ENCODE measurements at regions not wholly inside any gene's neighbourhood (a gene's known extent, or its start where the extent isn't known, plus 50 kb on each side); places are given as distances from the start of the nearest gene placed in this dataset.
"Not testable (repeated sequence)": the region's sequence is repeated elsewhere in the genome, so short reads cannot be mapped to it uniquely, and the experiment has no call there.

DNA sequence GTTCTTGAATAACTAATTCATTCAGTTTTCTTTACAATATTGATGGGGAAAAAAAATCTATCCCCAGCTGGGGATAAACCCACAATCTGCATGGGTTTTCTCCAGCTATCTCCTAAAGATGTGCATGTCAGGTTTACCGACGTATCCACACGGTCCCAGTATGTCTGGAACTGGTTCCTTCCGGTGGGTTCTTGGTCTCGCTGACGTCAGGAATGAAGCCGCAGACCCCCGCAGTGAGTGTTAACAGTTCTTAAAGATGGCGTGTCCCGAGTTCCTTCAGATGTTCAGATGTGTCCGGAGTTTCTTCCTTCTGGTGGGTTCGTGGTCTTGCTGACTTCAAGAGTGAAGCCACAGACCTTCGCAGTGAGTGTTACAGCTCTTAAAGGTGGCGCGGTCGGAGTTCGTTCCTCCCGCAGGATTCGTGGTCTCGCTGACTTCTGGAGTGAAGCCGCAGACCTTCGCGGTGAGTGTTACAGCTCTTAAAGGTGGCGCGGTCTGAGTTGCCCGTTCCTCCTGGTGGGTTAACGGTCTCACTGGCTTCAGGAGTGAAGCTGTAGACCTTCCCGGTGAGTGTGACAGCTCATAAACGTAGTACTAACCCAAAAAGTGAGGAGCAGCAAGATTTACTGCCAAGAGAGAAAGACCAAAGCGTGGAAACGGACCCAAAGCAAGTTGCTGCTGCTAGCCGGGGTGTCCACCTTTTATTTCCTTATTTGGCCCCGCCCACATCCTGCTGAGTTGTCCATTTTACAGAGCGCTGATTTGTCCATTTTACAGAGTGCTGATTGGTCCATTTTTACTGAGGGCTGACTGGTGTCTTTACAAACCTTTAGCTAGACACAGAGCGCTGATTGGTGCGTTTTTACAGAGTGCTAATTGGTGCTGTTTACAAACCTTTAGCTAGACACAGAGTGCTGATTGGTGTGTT is 195.1 kb upstream of the NR2F2 start:
- no peak for DNase-seq

DNA sequence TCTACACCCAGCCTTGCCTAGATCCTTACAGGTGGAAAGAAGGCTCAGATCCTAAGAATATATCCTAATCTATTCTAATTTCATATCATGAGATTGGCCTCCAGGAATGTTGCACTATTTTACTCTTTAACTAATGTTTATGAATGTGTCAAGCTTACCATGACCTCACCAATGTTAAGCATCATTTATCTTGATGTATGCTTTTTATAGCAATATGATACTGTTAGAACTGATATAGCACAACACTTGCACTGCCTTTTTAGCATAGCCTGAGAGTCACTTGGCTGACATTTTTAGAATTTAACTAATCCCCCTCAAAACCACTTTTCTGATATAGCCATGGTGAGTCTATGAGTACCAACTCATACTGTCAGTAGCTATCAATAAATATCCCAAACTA is 191.5 kb upstream of the NR2F2 start:
- no peak for DNase-seq

DNA sequence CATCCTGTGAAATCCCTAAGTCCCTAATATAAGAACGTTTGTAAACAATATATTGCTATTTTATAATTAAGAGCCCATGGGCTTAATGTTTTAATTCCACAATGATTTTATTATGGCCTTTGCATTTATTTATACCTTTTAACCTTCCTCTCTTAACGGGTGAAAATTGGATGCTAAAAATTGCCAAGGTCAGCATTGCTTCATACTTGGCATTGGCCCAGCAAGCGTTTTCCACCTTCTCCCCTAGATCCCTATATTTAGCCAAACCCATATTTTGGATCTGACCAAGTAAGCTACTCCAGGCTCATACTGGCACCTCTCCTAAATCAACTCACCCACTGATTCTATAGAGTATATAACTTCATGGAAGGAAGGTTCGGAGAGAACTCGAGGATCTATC is 188.0 kb upstream of the NR2F2 start:
- DNase-seq: no peak

DNA sequence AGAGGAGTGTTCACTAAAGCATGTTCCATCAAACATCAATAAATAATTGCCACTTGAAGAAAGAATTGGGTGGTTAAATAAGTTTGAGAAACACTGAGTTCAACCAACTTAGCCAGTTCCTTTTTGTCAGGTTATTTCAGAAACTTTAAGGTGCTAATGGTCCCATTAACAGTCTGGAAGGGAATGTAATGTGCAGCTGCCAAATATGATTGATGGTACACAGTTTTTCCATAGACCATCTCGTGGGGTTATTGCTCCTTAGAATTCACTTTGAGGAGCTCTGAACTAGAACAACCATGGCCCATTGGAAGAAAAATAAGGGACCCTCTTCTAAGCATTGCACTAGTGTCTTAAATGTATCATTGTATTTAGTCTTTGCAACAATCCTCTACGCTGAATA is 185.8 kb upstream of the NR2F2 start:
- no peak for DNase-seq

DNA sequence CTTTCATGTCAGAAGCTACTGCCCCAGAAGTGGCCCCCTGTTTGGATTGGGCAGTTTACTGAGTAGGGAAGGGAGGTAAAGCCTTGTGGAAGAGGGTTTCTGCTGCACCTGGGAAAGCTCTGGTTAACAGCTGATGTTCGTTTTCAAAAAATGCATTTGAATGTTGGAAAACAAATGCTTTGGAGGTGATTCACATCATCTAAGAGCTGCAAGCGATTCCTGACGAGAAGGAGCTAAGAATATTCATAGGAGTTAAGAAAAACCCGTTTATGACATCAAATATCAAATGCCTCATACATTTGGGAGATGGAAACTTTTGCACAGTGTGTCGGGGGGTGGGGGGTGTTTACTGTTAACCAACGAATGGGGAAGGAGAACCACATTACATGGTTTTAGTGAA is 183.8 kb upstream of the NR2F2 start:
- DNase-seq: no peak

DNA sequence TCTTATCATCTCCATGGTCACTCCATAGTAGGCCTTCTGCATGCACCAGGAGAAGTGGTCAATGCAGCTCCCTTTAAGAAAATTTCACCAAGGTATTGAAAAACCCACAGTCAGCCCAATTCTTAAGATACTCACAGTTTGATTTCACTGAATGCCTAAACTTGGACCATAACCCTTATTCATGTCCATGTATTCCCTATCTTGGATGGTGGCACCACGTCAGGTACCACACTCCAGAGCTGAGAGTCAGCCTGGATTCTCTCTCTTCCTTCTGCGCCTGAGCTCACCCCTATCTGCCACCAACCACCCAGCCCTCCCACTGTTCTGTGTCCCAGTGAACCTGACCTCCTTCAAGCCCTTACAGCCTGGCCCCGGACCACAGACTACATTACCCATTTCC is 183.2 kb upstream of the NR2F2 start:
- DNase-seq: no peak

DNA sequence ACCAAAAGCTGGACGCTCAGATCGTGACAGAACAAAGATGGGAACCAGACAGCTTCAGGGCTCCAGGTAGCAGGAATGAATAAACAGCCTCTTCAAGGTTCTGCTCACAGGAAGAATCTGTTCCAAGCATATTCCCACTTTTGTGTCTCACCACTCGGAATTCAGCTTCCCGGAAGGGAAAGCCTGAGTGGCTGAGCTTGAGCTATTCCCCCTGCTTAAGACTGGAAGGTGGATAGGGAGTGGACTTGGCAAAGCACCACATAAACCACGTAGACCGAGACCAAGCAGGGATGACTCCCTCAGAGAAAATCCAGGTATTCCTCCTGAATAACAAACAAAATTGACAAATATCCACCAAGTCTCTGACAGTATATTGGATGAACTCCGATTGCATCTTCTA is 180.2 kb upstream of the NR2F2 start:
- DNase-seq: no peak

DNA sequence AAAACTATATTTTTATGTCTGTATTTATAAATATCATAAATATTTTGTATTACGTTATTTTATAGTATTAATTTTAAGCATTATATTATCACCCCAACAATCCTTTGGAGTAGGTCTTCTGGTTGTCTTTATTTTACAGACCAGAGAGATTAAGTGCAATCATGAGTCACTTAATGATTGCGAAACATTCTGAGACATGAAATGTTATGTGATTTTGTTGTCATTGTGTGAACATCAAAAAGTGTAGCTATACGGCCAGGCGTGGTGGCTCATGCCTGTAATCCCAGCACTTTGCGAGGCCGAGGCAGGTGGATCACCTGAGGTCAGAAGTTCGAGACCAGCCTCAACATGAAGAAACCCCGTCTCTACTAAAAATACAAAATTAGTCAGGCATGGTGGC is 178.8 kb upstream of the NR2F2 start:
- not testable (repeated sequence) for DNase-seq

DNA sequence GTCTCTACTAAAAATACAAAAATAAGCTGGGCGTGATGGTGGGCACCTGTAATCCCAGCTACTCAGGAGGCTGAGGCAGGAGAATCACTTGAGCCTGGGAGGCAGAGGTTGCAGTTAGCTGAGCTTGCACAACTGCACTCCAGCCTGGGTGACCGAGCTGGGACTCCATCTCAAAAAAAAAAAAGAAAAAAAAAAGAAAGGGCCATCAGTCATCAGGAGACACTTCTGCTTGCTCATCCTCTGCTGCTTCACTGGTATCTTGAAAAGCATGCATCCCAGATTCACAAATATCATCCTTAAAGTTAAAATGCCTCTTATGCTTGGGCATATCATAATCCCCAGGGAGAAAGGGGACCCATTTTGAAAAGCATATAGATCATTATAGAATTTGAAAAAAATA is 176.6 kb upstream of the NR2F2 start:
- DNase-seq: no peak

DNA sequence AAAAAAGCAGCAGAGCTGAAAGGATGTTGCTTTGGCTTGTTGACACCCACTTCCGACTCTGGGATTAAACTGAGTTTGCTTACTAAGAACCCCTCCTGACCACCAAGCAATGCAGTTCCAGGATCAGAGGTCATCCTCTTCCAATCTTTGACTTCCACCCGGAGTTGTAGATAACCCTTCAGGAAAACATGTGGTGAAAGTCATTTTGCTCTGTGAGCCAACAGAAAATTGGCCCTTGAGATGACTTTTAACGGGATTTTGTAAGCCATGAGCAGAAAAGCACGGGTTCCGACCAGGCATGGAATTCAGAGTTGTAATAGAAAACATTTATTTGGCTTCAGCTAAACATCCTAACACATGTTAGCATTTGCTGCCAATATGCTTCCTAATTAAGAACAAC is 171.6 kb upstream of the NR2F2 start:
- DNase-seq: no peak

DNA sequence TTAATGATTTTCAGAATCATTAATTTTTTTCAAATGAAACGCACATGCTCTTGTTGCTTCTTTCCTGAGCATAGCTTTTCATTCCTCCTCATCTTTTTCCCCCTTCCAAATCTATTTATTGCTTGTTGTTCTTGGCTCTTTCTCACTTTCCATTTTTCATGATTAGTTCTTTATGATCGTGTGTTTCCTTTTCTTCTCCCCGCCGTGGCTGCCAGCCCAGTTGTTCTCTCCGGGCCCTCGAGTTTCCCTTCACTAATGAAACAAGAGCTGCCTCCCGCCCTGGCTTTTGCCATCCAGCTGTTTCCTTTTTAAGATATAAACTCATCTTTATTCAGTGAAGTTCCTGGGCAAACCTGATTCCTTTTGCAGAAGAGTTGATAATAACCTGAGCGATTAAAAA is 170.2 kb upstream of the NR2F2 start:
- DNase-seq: no peak

DNA sequence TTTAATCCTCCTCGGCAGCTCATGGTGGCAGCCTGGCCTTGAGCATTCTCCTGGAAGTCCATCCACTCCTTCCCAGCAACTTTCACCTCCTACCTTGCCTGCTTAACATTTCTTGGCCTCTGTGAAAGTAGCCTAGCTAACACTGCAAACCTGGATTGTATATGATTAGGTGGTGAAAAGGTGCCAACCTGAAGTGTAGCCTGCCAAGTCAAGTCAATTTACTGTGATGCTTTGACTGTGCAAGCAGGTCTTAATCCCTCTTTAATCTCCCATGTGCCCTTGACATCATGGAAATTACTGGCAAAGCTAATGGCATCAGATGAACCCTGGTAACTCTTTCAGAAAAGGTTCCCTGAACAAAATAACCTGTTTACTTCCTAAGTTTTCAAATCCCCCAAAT is 169.7 kb upstream of the NR2F2 start:
- peak; percentile 14 for DNase-seq

DNA sequence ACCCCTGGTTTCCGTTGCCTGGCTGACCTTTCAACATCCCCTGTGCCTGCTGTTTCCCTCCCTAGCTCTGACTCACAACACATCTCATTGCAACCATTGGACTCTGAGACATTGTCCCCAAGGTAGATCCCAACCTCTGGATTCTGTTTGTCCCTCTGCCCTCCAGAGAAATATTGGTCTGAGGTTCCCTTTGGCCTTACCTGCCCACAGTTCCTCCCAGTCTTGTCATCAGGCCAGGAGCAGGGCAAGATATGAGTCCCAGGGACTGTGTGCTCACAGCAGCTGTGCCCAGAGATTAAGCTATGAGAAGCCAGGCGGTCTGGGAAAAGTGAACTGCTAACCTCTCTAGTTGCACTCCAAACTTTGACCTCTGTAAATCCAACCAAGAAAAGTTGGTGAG is 168.2 kb upstream of the NR2F2 start:
- DNase-seq: no peak

DNA sequence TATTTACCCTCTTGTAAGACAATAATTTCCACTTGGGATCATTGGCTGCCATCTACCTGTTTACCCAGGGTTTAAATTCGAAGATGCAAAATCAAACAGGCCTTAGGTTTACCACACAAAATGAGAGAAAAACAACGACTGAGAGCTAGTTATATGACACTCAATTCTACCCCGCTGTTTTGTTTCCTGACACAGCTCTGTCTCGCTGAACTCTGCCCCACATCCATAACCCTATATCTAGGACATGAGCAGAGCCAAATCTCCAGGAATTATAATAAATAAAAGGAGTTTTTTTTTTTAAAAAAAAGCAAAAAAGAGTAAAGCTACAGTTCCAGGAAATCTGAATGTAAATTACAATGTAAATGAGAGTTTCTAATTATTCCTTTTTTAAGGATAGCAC is 165.4 kb upstream of the NR2F2 start:
- no peak for DNase-seq

DNA sequence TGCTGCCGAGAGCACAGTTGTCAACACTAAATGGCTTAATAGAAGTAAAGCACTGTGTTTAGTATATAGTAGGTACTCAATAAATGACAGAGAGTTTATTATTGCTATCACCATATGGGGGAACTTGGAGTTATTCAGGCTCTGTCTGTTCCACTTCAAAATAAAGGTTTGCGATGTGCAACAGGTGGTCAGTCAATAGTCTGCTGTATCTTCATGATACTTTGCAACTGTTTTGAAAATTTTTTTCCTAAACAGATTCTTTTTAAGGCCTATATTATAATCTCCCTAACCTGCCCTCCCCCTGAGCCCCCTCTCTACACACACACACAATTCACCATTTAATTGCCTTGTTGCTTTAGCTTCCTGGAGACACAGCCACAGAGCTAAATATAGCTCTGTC is 164.7 kb upstream of the NR2F2 start:
- DNase-seq: no peak

DNA sequence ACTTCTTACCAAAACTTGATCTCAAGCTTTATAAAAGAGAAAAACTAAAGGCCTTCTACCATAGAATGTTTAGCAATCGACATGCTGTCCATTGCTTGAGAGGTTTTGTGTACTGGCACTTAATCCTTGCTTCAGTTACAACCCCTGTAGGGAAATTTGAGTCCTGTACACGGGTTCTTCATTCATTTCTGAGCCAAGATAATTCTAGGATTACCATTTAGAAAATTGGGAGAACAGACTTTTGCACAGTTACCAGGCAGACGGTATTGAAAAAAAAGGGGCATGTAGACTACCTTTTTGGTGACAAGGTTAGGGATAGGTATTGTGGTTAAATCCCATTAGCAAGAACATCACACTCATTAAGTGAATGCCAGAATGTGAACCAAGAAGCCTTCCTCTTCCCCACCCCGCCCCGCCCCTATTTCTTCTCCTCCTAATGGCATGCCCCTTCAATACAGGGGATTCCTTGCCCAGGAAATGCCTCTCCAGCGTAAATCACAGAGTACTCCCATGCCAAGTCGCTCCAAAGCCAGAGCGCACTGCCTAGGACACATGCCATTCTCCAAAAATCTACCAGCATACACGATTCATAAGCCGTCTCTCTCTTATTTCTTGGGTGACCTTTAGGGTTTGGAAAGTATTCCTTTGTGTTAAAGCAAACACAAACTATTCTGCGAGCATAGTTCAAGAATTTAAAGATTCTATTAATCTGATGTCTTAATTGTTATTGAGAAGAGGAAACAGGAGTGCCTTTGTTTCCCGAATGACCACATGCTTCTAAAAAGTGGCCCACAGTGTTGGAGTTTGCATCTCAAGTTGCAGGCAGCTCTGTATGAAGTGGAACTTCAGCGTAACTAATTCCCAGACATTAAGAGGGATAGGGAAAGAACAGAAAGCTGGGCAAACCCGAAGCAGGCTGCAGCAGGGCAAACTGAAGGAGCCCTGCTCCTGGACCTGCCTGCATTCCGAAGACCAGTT is 164.0 kb upstream of the NR2F2 start:
- DNase-seq: no peak

DNA sequence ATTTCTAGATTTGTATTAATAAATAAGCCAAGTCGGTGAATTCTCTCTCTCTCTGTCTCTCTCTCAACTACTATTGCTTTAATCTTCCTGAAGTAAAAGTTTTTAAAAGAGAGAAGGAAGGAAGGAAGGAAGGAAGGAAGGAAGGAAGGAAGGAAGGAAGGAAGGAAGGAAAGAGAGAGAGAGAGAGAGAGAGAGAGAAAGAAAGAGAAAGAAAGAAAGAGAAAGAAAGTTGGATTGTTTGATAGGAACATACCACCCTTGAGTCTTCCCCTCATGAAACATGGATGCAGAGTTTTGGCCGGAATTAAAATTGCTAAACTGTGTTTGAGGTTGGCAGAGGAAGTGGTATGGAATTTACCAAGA is 159.9 kb upstream of the NR2F2 start:
- DNase-seq: not testable (repeated sequence)

DNA sequence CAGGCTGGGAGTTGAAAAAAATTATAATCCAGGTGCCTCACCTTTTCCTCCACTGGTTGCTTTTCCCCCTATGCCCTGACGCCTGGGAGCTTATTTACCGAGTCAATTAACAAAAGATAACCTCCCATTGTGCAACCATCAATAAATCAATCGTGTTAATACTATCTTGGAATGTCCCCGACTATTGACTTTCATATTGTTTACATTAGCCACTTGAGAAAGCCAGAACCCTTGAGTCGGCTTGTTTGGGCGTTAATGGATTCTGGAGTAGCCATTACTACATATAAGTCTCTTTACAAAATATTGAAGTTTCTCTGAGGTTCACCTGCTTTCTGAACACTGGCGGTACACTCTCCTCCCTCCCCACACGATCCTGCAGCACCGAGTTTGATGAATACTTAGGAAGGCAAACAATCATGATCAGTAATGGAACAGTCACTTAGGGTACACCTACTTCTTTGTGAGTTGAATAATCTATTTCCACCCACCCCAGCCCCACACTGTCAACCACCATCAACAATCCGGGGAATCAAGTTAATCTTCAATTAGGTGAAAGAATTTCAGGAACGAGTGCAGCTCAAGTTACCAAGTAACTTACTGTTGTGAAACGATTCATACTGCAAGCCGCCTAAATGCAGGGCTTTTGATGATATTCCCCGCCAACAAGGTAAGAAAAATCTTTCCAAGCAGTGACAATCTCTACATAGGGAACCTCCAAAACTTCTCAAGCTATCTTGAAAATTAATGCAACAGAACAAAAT is 159.3 kb upstream of the NR2F2 start:
- DNase-seq: peak; percentile 70

DNA sequence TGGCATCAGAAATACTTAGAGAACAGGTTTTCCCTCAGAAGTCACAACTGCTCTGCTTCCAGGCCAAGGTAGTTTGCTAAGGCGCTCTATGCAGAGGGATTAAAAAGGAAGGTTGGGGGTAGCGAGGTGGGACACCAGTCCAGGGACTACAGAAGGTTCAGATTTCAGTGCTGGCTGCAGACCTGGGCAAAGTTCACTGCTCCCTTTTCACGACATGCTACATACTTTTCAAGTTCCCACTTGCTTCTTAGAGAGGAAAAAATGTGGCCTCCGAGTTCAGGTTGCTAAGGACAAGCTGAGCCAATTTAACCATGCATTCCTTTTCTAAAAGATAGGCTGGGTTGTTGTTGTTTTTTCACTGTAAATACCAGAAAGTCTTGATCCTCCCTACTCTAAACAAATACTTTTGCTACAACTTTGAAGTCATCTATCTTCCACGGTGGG is 158.6 kb upstream of the NR2F2 start:
- DNase-seq: no peak

DNA sequence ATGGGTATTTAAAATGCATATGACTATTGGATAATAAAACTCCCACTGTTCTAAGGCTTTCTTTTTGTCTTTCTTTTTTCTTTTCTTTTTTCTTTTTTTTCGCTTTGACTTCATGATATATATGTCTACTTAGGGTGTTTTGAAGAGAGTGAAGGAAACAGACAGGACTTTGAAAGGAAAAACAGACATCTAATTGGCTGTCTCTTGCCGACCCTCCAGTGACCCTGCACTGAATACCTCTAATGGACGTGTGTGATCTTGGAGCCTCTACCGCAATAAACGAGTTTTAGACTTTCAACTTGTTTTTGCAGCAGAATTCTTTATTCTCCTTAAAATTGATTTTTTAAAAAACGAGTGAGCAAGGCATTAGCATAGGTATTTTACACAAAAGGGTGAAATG is 158.1 kb upstream of the NR2F2 start:
- DNase-seq: no peak

DNA sequence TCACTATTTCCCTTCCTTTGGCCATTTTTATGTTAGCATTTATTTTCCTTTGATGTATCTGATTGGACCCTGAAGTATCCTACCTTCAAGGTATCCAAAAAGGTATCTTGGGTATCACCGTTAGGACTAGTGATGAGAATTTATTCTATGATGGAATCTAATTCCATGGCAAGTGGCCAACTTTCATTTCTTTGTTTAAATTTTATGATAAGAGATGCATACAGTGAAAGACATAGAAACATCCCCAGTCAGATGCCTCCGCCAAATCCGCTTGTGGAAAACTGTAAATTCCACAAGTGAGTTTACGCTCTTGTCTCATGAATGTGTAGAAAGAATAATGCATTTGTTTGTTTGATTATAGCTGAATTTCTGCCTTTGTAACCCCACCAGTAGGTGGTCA is 153.7 kb upstream of the NR2F2 start:
- no peak for DNase-seq

DNA sequence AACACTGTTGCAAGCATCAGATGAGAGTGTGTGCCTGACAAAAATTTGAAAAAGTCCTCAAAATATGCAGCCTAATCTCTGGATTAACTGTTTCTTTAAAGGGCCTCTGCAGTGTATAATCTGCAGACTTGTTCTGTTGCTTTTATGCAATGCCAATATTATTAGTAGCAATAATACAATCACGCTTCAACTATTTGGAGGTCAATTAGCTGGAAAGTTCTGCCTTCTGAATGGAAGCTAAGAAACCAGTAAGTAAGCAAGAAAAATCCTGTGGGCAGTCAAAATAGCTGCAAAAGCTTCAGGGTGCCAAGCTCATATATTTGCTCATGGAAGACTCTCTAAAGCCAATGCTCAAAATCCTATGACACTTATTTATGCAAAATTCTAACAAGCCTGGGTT is 153.2 kb upstream of the NR2F2 start:
- DNase-seq: no peak

DNA sequence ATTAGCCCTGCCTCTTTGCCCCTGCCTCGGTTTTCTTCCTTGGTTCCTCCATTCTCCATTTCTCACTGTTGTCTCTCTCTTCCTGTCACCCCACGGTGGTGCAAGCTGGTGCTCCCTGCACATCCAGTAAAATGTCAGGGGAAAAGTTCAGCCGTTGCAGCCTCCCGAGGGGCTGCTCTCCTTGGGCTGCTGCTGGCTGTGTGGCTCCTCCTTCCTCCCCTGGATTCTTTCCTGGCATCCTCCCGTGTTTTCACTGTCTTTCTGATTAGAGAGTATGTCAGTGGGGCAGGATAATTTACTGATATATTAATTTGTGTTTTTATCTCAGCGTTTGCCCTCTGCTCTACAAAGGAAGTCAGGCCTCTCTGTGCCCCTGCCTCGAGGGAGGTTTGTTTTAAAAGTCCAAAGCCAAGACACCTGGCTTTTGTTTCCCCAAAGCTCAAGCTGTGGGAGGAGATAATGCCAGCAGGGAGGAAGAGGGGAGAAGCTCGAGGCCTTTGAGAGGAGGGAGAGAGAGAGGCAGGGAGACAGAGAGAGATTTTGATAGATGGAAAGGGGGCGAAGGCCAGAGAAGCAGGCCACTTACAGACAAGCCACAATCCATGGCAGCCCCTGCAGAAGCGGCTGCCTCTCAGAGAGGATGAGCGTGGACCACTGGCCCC is 150.3 kb upstream of the NR2F2 start:
- no peak for DNase-seq
